ENCODE measurements at regions not wholly inside any gene's neighbourhood (a gene's known extent, or its start where the extent isn't known, plus 50 kb on each side); places are given as distances from the start of the nearest gene placed in this dataset.

- intact Hi-C loops (cut with micrococcal nuclease) (no loop called here), dilution Hi-C loops (cut with HindIII; ENCODE audit: low sequenced_read_pairs, unreplicated experiment) (no loop called here), in situ Hi-C loops (cut with MboI; ENCODE audit: low sequenced_read_pairs) (no loop called here)
- Histone ChIP-seq H3K14ac (replicated peaks; ENCODE audit: low read depth, low read length) (no peak overlapping the region), H2BK20ac (ENCODE audit: low read depth, low read length) (no peak overlapping the region), H3K4me2 (ENCODE audit: low read depth, low read length) (no peak overlapping the region), H2AK5ac (ENCODE audit: low read depth, low read length) (no peak overlapping the region), H3K79me1 (ENCODE audit: low read depth in 1 of 2, low read length in 2 of 2) (no peaks in the 10 kb centered on the region), H4K91ac (ENCODE audit: insufficient read depth, low read depth, low read length) (no peak overlapping the region), H3K23ac (ENCODE audit: low read depth, low read length) (no peak overlapping the region), H3K4me3 (ENCODE audit: insufficient read depth, low read depth, low read length) (no peak overlapping the region), H3K27me3 (ENCODE audit: control insufficient read depth, insufficient read depth, low read length) (no peaks in the 10 kb centered on the region), H3K9me3 (ENCODE audit: control insufficient read depth, insufficient read depth, low read length) (no peaks in the 10 kb centered on the region; the same call in 1 of the 2 replicates), H3K18ac (ENCODE audit: low read depth, low read length) (no peak overlapping the region), H3K4ac (ENCODE audit: low read depth, low read length) (no peak overlapping the region), H3K56ac (ENCODE audit: extremely low read depth, insufficient read depth, low read length) (no peak overlapping the region), H3K4me1 (ENCODE audit: control insufficient read depth, insufficient read depth, low read length) (no peaks in the 10 kb centered on the region), H2BK5ac (ENCODE audit: low read depth, low read length, poor library complexity, severe bottlenecking) (no peak overlapping the region), H3K36me3 (ENCODE audit: control insufficient read depth, insufficient read depth, low read length) (no peaks in the 10 kb centered on the region), H4K20me1 (ENCODE audit: insufficient read depth, low read length) (no peaks in the 10 kb centered on the region), H3K9me1 (ENCODE audit: insufficient read depth, low read length) (no peaks in the 10 kb centered on the region), H2AK9ac (replicated peaks; ENCODE audit: low read depth, low read length, poor library complexity) (no peak overlapping the region), H3K9ac (ENCODE audit: low read depth, low read length) (no peak overlapping the region), H4K8ac (ENCODE audit: low read depth in 2 of 2, low read length in 2 of 2) (no peak overlapping the region), H2BK120ac (ENCODE audit: low read depth, low read length) (no peak overlapping the region), H4K5ac (ENCODE audit: low read depth, low read length) (no peak overlapping the region), H2BK15ac (ENCODE audit: low read depth, low read length) (no peak overlapping the region), H3K27ac (ENCODE audit: insufficient read depth, low read length) (no peak overlapping the region), H2AFZ (replicated peaks; ENCODE audit: low read length, poor library complexity) (no peak overlapping the region)
- ChIA-PET POLR2A (ENCODE audit: unreplicated experiment) (no interaction called here), CTCF (no interaction called here)
- BruUV-seq (replicated peaks): no TSS peak
- ATAC-seq (ENCODE audit: low read depth) (no peak), DNase-seq (no peak)
- no CpG with 5 or more reads among the region's 1 CpG for WGBS, 2 experiments (ENCODE audit: extremely low coverage in 2 of 2, insufficient read length in 1 of 2)
- TF ChIP-seq CHD1 (IDR thresholded peaks at IDR 0.05; ENCODE audit: low read depth, low read length): no peak
Measured at GRCh38 chr4:179248821-179249220, 1806.6 kb upstream of the AGA start.

All from IMR-90 (cell line).